T-helper 2 cell (primary cell): ENCODE measurements at regions not wholly inside any gene's neighbourhood (a gene's known extent, or its start where the extent isn't known, plus 50 kb on each side); places are given as distances from the start of the nearest gene placed in this dataset.

Source experiments
- DNase-seq, 5 experiments: peaks; one replicate each; pipeline versions ENCODE4 v3.0.0 to v3.0.0-alpha.2; 2012 to 2022

DNA sequence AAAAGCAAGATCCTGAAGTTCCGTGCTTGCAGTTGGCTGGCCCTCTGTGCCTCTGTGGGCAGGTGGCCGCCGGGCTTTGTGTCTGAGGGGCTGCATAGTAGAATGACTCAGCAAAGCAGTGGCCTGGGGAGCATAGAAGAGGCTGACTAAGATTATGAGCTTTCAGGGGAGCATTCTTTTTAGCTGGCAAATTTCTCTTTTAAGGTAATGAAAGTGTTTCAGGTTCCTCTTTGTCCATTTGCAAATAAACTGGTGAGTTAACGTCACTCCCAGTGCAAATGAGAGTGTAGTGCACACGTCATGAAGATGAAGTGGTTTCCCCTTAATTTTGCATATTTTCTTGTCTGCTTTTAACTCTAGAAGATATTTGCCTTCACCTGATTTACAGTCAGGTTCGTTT is 98.6 kb downstream of the BCL2L11 start:
- DNase-seq: no peak

DNA sequence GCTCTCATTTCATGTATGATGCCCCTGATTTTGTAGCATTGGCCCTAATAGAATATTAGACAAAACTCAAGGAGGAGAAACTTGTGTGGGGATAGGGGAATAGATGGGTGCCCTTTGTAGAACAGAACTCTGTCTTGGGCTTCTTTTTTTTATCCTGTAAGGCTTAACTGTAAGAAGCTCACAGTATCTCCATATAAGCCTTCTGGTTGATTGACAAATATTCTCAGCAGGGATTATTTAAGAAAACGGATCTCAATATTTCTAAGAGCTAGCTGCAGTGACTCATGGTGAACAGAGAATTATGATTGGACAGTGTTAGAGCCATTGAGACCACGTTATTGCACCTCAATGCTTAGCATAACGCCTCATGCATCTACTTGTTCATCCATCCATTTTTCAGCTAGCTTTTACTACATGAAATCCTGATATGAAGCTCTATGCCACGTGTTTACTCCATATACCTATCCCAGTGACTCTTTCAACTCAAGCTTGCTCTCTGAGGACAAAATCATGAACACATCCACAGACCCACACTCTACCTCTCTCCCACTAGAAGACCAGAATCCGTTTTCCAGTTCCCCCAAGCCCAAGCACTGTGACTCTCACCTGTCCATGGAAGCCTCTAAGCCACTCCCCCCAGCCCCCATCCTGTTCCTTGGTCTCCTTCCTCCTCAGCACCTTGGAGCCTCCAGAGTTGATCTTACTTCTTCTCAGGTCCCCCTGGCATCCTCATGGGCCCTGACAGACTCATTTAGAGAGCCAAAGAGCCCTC is 99.2 kb downstream of the BCL2L11 start:
- no peak for DNase-seq

DNA sequence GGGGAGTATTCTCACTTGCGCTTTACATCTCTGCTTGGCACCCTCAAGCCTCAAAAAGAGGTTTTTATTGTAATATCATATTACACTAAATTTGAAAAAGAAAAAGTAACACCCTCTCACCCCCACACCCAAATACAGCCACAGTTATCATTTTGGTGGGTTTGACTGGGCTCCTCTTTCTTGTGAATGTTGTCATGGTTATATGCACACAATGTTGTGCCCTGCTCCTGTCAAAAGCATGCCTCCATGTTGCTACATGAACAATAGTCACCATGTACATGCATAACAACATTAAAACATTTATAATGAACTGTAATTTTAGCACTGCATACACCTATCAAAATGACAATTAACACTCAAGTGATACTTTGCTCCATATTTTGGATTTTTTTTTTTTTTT is 100.2 kb downstream of the BCL2L11 start:
- no peak for DNase-seq

DNA sequence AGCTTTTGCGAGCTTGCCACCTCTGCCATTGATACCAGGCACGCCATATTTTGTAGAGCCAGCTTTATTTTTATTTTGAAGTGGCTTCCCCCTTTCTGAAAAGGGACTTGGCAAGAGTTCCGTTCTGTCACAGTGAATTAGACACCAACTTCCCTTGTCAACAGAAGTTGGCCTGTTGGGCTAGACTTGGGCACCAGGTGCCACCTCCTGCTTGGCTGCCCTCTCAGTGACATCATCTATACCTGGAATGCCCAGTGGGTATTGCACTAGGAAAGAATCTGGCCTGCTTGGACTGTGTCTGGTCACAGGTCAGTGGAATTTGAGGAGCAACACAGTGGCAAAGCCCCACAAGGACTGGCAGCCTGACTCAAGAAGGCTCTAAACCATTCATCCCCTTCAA is 101.0 kb downstream of the BCL2L11 start:
- no peak for DNase-seq

DNA sequence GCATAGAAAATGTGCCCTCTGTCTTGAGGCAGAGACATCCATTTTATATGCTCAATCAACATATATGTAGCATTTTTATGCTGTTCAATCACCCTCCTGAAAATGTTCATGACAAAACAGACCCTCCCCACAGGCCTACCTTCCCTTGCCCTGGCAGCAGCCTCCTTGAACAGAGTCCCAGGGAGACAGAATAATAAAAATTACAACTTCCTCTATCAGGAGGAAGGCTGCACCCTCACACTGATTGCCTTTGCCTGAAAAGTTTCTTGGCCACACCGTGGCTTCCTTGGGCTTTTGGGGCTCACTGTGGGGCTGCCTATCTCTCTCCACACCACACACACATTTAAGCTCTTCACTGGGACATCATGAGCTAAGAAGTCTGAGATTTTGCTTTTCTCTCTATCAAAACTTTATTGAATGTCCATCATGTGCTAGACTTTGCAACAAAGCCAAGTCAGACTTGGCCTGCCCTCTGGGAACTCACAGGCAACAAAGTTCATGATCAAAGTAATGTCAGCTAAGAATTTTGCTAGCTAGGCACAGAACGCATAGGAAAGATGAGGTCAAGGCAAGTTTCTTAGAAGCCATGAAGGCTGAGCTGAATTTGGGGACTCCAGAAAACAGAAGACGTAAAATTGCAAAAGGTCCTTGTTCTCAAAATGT is 101.6 kb downstream of the BCL2L11 start:
- DNase-seq: no peak

DNA sequence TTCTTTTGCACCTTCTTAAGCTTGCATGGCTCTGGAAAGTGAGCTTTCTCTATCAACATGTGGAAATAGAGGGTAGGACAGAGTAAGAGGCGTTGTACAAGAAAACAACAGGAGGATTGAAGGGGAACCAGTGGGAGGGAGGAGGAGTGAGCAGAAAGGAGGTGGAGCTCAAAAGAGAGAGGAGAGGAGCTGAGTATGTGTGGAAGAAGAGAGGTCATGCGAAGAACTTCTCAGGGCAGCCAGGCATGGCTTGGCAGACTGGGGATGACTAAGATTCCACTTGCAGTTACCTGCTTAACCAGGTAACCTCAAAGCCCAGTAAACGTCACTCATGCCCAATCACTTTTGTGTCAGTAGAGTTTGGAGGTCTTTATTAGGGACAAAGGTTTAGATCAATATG is 105.1 kb downstream of the BCL2L11 start:
- DNase-seq: no peak

DNA sequence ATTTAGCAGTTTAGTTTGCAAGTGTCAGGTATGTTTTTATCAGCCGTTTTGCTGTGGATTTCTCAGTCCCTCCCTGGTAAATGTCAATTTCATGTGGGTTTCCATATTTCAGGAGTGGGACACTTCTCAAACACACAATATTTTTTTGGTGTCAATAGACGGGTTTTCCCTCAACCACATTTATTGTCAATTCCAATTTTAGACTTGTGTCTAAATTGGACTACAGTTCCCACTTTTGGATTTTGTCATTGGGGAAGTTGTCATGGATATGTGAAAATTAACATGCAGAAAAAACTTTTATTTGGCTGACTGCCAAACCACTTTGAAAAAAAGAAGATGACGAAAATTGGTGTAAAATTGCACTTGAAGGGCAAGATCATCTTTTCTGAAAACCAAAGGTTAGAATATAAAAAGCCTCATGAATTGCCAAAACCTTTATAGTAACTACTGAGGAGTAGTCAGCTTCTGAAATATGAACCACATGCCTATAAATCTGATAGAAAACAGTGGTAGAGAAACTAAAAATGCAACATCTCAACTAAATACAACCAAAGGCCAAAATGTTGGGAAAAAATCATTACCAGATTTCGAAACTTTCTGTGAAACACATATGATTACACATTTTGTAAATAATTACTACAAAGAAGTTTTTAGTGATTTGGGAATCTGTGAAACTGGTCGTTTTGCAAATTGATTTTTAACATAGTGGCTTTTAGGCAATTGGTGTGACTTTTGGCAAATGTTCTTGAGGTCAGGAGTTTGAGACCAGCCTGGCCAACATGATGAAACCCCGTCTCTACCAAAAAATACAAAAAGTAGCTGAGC is 106.4 kb downstream of the BCL2L11 start:
- no peak for DNase-seq

DNA sequence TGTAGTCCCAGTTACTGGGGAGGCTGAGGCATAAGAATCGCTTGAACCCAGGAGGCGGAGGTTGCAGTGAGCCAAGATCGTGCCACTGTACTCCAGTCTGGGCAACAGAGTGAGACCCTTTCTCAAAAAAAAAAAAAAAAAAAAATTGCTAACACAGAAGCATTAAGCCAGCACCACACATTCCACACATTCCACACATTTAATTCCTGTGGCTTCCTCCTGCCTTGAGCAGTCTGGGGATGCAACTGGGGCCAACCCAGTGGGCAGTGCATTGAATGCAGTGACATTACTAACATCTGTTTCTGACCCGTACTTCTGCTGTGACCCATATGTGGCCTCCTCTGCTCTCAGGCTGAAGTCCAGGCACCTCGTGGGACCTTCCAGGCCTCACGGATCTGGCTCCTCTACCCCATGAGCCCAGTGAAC is 107.0 kb downstream of the BCL2L11 start:
- DNase-seq: no peak

DNA sequence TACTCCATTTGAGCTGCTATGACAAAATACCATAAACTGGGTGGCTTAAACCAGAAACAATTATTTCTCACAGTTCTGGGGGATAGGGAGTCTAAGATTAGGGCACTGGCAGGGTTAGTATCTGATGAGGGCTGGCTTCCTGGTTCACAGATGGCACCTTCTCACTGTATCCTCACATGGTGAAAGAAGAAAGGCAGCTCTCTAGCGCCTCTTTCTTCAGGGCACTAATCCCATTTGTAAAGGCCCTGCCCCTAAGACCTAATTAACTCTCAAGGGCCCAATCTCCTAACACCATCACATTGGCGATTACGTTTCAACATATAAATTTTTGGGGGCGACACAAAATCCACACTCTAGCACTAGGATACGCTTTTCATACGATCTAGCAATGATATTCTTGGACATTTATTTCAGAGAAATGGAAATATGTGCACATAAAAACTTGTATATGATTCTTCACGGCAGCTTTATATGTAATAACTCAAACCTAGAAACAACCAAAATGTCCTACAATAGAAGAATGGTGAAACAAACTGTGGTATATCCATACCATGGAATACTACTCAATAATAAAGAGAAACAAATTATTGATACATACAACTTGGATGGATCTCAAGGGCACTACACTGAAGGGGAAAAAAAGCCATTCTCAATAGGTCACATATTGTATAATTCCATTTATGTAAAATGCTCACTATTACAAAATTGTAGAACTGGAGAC is 111.0 kb downstream of the BCL2L11 start:
- no peak for DNase-seq

DNA sequence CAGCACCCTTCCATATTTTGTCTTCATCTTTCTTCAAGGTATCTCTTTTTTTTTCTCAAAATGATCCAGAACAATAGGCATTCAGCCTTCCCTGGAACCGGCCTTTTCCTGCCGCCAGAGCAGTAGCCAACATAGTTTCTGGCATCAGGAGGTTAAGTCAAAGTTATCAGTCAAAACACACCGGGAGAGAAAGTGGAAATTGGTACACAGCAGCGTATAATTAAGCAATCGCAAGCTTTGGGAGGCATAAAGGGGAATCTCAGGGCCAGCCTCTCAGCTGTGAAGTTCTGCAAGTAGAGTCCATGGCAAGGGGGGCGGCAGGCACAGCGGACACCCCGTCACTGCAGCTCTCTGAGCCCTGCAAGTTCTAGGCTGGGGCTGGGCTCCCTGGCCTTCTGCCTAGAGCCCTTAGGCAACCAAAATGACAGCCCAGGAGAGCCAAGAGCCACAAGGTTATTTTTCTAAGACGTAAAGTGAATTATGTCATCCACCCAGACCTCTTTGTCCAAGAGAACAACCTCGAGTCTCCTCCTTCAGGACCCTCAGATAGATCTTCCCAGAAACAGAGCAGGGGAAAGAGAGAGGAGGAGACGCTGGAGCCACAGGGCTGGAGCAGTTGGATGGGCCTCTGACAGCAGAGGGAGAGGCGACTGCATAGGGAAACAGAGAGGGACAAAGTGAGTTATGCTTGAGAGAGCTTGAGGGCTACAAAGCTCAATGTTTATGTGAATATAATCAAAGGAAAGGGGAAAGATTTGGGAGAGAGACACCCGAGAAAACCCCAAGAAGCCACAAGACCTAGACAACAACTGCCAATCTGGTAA is 114.7 kb downstream of the BCL2L11 start:
- no peak for DNase-seq

DNA sequence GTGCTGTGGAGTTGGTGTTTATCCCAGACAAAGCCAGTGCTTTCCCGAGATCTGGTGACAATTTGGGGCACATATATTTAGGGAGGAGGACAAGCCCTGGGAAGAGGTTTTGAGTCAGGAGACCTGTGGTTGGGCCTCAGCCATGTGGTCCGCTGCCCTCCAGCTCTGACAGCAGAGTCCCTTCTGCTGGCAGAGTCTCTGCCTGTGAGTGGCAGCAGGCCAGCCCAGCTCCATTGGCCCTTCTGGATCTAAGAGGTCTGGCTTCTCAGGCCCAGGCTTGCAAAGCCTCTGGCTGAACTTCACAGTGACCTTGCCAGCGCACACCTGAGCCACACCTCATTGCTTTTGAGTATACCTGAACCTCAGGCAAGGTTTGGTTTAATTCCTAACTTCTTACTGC is 115.3 kb downstream of the BCL2L11 start:
- DNase-seq: no peak

DNA sequence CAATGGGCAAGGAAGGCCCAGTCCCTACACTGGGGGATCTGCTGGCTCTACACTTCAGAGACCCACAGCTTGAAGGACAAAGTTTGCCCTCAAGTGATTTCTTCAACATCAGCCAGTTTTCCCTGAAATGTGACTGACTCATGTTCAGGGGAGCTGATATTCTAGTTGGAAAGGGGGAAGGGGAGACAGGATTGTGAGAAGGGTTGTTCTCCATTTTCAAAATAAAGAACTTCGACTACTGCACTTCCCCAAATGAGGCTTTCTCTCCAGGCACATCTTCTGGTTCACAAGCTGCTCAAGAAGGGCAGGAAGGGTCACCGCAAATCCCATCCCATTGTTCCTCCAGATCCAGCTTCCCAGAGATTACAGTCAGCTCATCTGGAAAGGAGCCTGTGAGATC is 117.6 kb downstream of the BCL2L11 start:
- DNase-seq: no peak

DNA sequence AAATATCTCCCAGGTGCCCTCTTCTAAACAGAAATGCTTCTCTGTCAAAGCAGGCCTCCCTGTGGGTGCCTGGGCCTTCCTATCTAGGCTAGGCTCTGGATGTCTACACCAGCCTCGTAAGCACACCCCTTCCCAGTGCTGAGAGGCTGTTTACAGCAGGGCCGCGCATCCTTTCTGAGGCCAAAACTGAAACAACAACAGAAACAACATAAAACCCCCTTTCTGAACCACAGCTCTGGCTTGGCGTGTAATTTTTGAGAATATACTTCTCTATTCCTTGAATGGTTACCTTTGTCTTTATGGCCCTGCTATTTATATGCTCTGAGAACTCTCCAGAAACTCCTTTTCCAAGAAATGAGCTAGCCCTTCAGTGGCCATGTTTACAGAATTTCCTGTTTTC is 118.4 kb downstream of the BCL2L11 start:
- DNase-seq: peak in 1 of 5 experiments; percentile 26

DNA sequence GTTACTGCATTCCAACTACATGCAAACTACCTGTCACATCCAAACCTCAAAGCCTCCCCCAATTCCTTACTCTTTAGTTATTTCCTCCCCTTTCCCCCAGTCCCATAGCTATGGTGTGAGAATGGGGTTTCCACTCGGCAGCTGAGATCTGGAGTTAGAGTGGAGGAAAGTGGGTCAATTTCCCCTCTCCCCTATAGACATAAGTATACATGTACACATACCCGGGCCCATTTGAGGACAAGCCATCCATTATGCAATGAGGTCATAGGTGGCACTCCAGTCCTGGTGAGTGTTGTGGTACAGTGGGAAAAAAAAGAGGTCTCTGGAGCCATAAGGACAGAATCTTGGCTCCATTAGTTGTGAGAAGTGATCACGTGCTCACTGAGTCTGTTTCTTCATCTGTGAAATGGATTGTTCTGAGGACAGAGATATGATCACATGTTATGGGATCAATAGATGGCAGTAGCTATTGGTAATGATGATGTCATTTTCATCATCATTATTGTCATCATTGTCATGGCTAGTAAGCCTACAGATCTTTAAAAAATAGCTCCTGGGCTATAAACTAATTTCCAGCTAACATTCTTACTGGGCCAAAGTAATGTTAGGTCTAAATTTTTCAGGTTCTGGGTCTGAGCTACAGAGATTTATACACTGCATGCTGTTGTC is 119.0 kb downstream of the BCL2L11 start:
- no peak for DNase-seq

DNA sequence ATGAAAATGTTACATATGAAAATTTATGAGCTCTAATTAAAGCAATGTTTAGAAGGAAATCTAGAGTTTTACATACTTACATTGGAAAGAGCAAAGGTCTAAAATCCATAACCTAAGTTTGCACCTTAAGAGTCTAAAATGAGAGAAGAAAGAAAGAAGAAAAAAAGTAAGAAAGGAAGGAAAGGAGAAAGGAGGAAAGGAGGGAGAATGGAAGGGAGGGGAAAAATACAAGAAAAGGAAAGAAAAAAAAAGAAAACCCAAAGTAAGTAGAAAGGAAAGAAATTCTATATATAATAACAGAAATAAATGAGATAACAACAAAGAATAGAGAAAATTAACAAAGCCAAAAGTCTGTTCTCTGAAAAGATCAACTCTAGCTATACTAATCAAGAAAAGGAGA is 122.6 kb downstream of the BCL2L11 start:
- no peak for DNase-seq

DNA sequence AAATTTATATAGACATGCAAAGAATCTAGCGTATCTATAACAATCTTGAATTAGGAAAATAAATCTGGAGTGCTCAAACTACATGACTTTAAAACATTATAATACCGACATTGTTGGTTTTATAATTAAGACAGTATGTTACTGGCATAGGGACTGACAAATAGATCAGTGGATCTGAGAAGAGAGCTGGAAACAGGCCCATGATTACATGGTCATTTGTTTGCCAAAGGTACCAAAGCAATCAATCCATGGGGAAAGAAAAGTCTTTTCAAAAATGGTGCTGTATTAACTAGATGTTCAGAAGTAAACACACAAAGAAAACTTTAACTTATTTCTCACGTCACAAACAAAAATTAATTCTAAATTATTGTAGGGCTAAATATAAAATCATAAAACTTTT is 124.2 kb downstream of the BCL2L11 start:
- DNase-seq: no peak

DNA sequence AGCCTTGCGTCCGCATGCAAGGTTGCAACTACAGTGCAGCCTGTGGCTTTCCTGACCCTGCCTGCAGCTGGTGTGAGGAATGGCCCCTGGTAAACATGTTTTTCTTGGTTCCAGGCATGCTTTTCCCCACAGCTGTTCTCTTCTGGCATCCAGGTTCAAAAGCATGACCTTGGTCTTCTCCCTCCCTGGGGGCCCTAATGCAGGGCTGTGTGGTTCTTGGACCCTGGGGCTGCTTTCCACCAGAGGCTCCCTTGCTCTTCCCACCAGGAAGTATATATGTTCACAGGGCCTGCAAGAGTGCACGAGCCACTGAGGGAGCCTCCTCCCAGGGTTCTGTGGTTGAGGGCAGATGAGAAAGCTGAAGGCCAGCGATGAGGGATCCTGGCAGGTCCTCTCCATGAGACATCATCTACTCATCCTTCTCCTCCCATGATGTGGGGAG is 125.9 kb downstream of the BCL2L11 start:
- no peak for DNase-seq

DNA sequence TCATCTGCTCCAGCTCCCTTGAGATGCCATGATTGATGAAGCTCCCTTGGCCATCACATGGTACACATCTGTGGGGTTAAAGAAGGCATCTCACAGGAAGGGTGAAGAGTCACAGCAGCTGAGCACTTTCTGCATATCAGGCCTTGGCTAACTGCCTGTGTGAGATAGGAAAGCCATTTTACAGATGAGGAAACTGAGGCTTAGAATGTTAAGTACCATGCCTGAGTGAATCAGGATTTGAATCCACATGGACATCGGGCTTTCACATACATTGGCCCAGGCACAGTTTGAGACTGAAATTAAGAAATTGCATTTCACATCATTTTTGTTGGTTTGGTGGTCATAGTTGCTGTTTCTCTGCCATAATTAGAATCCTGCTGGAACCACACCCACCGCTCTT is 126.8 kb downstream of the BCL2L11 start:
- no peak for DNase-seq

DNA sequence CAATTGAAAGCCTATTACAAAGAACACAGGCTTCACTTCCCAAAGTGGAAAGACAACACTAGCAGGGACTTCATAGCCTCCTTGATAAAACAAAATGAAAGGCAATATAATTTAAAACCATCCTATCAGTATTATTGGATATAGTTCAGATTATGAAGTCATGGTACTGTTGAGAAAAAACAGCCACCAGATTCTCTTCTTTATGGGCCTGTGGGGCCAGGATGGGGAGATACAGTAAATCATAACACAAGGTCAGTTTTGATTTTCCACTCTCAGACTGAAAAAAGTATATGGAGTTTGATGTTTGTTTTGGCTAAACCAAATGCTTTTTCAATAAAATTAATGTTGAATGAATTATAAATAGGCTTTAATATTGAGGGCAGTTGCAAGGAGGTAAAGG is 129.1 kb downstream of the BCL2L11 start:
- no peak for DNase-seq

DNA sequence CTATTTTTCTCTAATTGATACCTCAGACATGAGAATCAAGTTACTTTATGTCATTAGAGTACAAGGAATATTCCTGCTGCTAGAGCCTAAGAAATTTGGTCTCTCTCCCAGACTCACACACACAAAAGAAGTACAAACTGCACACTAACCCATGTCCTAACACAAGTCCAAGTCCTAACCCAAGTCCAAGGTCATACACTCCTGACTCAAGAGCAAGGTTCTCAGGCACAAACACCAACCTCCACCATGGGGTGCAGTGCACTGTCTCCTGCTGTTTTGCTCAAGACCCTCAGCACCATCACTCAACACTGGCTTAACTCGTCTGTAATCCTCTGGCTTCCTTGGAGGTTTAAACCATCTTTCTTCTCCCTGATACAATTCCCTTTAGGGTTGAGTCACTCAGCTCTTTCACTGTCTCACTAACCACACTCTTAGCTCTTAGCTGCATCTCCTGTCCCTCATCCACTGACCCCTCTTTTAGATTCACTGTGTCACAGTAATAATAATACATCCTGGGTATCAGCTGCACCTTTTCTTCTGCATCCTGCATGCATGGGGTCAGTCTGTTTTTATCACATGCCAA is 129.8 kb downstream of the BCL2L11 start:
- no peak for DNase-seq

DNA sequence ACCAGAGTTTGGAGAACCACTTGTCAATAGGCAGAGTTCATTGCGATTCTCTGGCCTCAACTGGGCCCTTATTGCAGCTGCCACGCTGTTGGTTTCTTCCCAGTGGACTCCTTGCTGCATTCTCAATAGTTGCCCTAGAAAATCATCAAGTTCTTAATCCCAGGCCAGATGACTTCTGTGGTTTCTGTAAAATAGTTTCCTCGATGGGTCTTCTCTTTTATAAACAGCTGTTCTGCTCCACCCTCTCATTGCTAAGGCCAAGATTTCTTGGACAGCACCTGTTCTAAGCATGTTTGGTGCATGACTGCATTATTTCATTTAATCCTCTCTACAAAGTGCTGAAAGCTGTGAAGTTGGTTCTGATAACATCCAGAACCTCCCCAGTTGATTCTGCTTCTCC is 131.0 kb downstream of the BCL2L11 start:
- no peak for DNase-seq
